ENCODE measurements at regions not wholly inside any gene's neighbourhood (a gene's known extent, or its start where the extent isn't known, plus 50 kb on each side); places are given as distances from the start of the nearest gene placed in this dataset.
"Not testable (repeated sequence)": the region's sequence is repeated elsewhere in the genome, so short reads cannot be mapped to it uniquely, and the experiment has no call there.

GRCh38 chr6:103722683-103723082 lies 1137.0 kb downstream of the HACE1 start:
- in situ Hi-C loops (cut with HindIII; ENCODE audit: low pct_unique_long_range_greater_than_20kb, low sequenced_read_pairs), result no loop called here
- no peak for DNase-seq (ENCODE audit: low read depth)

- in situ Hi-C loops (cut with HindIII; ENCODE audit: low pct_unique_long_range_greater_than_20kb, low sequenced_read_pairs), result no loop called here
- DNase-seq (ENCODE audit: low read depth), result no peak
These were observed 1137.8 kb downstream of the HACE1 start for GRCh38 chr6:103721923-103722322.

GRCh38 chr6:103720393-103720792 lies 1139.3 kb downstream of the HACE1 start:
- in situ Hi-C loops (cut with HindIII; ENCODE audit: low pct_unique_long_range_greater_than_20kb, low sequenced_read_pairs), result no loop called here
- no peak for DNase-seq (ENCODE audit: low read depth)

DNA sequence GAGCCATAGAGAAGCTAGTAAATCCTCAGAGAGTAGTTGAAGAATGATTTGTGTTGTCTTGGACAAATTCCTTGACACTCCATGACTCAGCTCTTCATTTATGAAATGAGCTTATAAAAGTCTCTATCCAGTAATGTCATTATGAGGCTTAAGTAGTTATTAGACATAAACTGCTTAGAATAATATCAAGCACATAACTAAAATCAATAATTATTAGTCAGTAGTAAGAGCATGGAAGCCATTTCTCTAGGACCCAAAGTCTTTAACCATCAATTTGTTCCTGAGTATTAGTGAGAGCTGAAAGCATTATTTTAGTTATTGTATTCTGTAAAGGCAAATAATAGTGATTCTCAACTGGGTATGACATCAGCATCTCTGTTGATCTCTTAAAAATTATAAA lies 1140.2 kb downstream of the HACE1 start:
- DNase-seq (ENCODE audit: low read depth), result no peak
- in situ Hi-C loops (cut with HindIII; ENCODE audit: low pct_unique_long_range_greater_than_20kb, low sequenced_read_pairs), result no loop called here

DNA sequence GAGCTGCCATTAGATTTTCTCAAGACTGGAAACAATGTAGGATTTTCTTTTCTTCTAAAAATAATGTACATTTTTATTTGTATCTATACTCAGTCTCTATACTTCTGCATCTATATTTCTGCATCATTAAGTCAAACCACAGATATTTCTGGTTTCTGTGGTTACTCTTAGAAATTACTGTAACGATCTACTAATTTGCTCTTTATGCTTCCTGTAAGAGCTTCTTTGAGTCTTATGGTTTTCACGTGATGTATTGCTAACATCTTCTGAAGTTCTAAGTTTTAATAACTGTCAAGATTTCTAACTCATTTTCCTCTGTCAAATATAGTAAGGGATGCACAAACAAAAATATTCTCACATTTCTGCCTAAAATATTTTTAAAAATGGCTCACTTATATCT lies 1144.5 kb downstream of the HACE1 start:
- in situ Hi-C loops (cut with HindIII; ENCODE audit: low pct_unique_long_range_greater_than_20kb, low sequenced_read_pairs), result no loop called here
- no peak for DNase-seq (ENCODE audit: low read depth)

DNA sequence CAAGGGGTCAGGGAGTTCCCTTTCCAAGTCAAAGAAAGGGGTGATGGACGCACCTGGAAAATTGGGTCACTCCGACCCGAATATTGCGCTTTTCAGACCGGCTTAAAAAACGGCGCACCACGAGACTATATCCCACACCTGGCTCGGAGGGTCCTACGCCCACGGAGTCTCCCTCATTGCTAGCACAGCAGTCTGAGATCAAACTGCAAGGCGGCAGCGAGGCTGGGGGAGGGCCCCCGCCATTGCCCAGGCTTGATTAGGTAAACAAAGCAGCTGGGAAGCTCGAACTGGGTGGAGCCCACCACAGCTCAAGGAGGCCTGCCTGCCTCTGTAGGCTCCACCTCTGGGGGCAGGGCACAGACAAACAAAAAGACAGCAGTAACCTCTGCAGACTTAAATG lies 1150.5 kb downstream of the HACE1 start:
- DNase-seq (ENCODE audit: low read depth); in situ Hi-C loops (cut with HindIII; ENCODE audit: low pct_unique_long_range_greater_than_20kb, low sequenced_read_pairs): not testable (repeated sequence)

- no peak for DNase-seq (ENCODE audit: low read depth)
- in situ Hi-C loops (cut with HindIII; ENCODE audit: low pct_unique_long_range_greater_than_20kb, low sequenced_read_pairs), result no loop called here
These were observed 1152.0 kb downstream of the HACE1 start for GRCh38 chr6:103707596-103708325.

- in situ Hi-C loops (cut with HindIII; ENCODE audit: low pct_unique_long_range_greater_than_20kb, low sequenced_read_pairs), result no loop called here
These were observed 1160.0 kb downstream of the HACE1 start for GRCh38 chr6:103699769-103700168.

DNA sequence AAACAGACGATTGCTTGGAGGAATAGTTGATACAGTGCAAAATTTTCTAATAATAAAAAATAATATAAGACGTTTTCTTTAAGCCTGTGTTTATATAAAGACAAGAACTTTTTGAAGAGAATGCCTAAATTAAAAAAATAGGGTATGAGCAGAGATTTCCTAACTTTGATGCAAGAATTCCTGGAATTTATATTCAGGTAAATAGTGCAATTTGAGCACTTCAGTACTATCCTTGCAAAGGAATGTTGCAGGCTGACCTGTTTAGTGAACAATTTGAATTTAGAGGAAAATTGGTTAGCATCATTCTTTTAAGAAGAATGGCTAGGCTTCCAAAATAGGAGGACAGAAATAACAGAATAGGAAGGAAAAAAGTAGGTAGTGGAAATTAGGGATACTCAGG lies 1172.3 kb downstream of the HACE1 start:
- in situ Hi-C loops (cut with HindIII; ENCODE audit: low pct_unique_long_range_greater_than_20kb, low sequenced_read_pairs), result no loop called here
- DNase-seq (ENCODE audit: low read depth), result no peak

More at GRCh38 chr6:103699769-103700168, 1160.0 kb downstream of the HACE1 start:
- no peak for DNase-seq (ENCODE audit: low read depth)

DNA sequence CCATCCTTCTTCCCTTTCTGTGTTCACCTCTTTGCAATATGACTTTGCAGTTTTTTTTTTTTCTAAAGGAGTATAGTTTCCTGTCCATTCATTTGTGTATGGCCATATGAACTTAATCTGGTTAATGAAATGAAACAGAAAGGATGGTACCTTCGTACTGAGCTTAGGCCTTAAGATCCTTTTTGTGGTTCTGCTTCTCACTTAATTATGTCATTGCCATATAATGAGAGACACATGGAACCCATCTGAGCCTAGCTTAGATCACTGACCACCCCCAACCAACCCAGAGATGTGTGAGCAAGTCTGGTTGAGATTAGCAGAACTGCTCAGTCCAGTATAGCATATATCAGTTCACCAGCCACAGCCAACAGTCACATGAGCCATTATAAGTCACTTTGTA lies 1179.6 kb downstream of the HACE1 start:
- in situ Hi-C loops (cut with HindIII; ENCODE audit: low pct_unique_long_range_greater_than_20kb, low sequenced_read_pairs), result no loop called here
- no peak for DNase-seq (ENCODE audit: low read depth)

DNA sequence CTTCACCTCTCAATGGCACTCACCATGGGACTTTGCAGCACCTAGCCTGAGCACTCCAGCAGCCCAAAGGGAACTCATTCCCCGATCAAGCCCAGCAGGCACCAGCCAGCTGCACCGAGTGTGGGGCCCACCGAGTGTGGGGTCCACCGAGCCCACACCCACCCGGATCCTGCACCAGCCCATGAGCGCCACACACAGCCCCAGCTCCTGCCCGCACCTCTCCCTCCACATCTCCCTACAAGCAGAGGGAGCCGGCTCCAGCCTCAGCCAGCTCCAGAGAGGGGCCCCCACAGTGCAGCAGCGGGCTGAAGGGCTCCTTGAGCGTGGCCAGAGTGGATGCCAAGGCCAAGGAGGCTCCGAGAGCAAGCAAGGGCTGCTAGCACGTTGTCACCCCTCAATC lies 1182.4 kb downstream of the HACE1 start:
- no peak for DNase-seq (ENCODE audit: low read depth)

GRCh38 chr6:103675807-103676406 lies 1183.8 kb downstream of the HACE1 start:
- peak; percentile 2 for DNase-seq (ENCODE audit: low read depth)
- in situ Hi-C loops (cut with HindIII; ENCODE audit: low pct_unique_long_range_greater_than_20kb, low sequenced_read_pairs), result no loop called here

More for the DNA sequence above, 1182.4 kb downstream of the HACE1 start:
- in situ Hi-C loops (cut with HindIII; ENCODE audit: low pct_unique_long_range_greater_than_20kb, low sequenced_read_pairs), result no loop called here

GRCh38 chr6:103674790-103675189 lies 1184.9 kb downstream of the HACE1 start:
- in situ Hi-C loops (cut with HindIII; ENCODE audit: low pct_unique_long_range_greater_than_20kb, low sequenced_read_pairs), result no loop called here
- DNase-seq (ENCODE audit: low read depth), result no peak

DNA sequence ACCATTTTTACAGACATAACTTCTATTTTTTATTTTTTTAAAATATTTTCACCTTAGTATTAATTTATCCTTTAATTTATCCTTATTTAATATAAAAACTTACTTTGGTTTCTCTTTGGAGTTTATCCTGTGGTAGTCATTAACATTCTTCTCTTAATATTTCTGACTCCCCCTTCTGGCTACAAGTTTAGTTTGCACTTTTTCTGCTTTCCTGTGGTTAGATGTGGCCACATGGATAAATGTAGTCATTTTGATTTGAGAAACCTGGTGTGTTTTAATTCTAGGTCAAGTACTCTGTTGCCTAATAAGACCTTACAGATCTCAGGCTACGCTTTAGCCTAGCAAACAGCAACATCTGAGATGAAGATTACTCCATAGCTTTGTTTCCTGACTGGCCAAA lies 1187.5 kb downstream of the HACE1 start:
- DNase-seq (ENCODE audit: low read depth), result peak; percentile 16
- in situ Hi-C loops (cut with HindIII; ENCODE audit: low pct_unique_long_range_greater_than_20kb, low sequenced_read_pairs), result no loop called here

DNA sequence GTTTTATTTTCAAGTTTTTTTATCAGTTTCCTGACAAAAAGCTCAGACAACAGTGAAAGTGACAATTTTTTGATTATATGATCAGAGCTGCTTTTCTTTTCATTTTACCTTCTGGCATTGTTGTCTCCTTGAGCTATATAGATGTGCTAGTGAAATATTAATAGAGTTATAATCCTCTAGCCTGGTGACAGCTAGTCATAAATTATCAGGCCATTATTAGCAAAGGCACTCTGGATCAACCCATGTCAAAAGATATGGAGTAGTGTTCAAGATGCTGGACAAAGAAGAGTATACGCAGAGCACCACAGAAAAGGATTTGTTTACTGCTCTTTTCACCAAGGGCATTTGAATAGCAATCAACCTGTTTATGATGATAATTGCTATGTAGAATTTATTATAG lies 1230.1 kb downstream of the HACE1 start:
- in situ Hi-C loops (cut with HindIII; ENCODE audit: low pct_unique_long_range_greater_than_20kb, low sequenced_read_pairs), result no loop called here
- no peak for DNase-seq (ENCODE audit: low read depth)

- in situ Hi-C loops (cut with HindIII; ENCODE audit: low pct_unique_long_range_greater_than_20kb, low sequenced_read_pairs), result no loop called here
- no peak for DNase-seq (ENCODE audit: low read depth)
These were observed 1242.1 kb downstream of the HACE1 start for GRCh38 chr6:103617642-103618041.

DNA sequence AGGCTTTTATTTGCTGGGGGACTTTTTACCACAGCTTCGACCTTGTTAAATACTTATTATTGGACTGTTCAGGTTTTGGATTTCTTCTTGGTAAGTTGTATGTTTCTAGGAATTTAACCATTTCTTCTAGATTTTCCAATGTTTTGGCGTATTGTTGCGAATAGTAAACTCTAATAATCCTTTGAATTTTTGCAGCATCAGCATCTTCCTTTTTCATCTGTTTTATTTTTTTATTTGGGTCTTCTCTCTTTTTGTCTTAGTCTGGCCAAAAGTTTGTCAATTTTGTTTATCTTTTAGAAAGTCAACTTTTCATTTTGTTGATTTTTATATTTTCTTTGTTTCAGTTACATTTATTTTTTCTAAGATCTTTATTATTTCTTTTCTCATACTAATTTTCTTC lies 1272.0 kb downstream of the HACE1 start:
- in situ Hi-C loops (cut with HindIII; ENCODE audit: low pct_unique_long_range_greater_than_20kb, low sequenced_read_pairs), result no loop called here
- no peak for DNase-seq (ENCODE audit: low read depth)

DNA sequence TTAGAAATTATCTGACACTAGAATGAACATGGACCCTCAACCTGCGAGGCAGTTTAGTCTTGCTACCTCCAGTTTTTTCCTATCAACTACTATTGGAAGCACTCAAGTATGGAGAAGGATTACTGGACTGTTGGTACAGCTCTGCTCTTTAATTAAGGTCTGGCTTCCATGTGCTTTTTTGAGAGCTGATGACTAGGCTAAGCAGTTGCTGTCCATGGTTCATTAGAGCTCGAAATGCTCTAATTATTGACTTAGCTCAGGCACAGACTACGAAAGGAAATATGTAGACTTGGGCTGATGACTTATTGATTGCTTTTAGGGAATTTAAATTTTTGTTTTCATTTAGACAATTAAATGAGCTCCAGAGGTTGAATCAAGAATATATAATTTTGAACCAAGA lies 1281.6 kb downstream of the HACE1 start:
- in situ Hi-C loops (cut with HindIII; ENCODE audit: low pct_unique_long_range_greater_than_20kb, low sequenced_read_pairs), result no loop called here

GRCh38 chr6:103570431-103570830 lies 1289.3 kb downstream of the HACE1 start:
- in situ Hi-C loops (cut with HindIII; ENCODE audit: low pct_unique_long_range_greater_than_20kb, low sequenced_read_pairs), result no loop called here
- no peak for DNase-seq (ENCODE audit: low read depth)

More for the DNA sequence above, 1281.6 kb downstream of the HACE1 start:
- DNase-seq (ENCODE audit: low read depth), result no peak

- DNase-seq (ENCODE audit: low read depth), result no peak
- in situ Hi-C loops (cut with HindIII; ENCODE audit: low pct_unique_long_range_greater_than_20kb, low sequenced_read_pairs), result no loop called here
These were observed 1304.8 kb downstream of the HACE1 start for GRCh38 chr6:103554911-103555310.
